ENCODE measurements at regions not wholly inside any gene's neighbourhood (a gene's known extent, or its start where the extent isn't known, plus 50 kb on each side); places are given as distances from the start of the nearest gene placed in this dataset.
A peak's percentile ranks its signal among the peaks of the same experiment; 100 is the strongest.

- Histone ChIP-seq H3K4me1 (peaks cover 33% of the 10 kb centered on the region), H3K36me3 (no peaks in the 10 kb centered on the region), H3K27me3 (no peaks in the 10 kb centered on the region), H3K4me3 (no peak overlapping the region), H3K9me3 (no peaks in the 10 kb centered on the region), H3K27ac (peak overlapping the region; percentile 52)
- no peak for DNase-seq (ENCODE audit: extremely low spot score in 2 of 2)
- intact Hi-C loops (cut with DNase I): no loop called here
- no peak for TF ChIP-seq POLR2AphosphoS5 (IDR thresholded peaks at IDR 0.05; ENCODE audit: insufficient read depth in 1 of 2, low read depth in 1 of 2)
- TF ChIP-seq CTCF (IDR thresholded peaks at IDR 0.05): no peak
- no peak for TF ChIP-seq POLR2A (IDR thresholded peaks at IDR 0.05)
Measured at GRCh38 chr16:85541619-85541979, 71.5 kb upstream of the GSE1 start.

GRCh38 chr16:85541980-85542900 lies 70.9 kb upstream of the GSE1 start:
- no peaks in the 10 kb centered on the region for H3K9me3 ChIP-seq
- TF ChIP-seq CTCF (IDR thresholded peaks at IDR 0.05): no peak
- TF ChIP-seq POLR2AphosphoS5 (IDR thresholded peaks at IDR 0.05; ENCODE audit: insufficient read depth in 1 of 2, low read depth in 1 of 2): peak in 1 of 2 donors; percentile 36
- no peak overlapping the region for H3K4me3 ChIP-seq
- no peaks in the 10 kb centered on the region for H3K36me3 ChIP-seq
- H3K4me1 ChIP-seq: peaks cover 28% of the 10 kb centered on the region
- H3K27ac ChIP-seq: peak overlapping the region; percentile 52
- intact Hi-C loops (cut with DNase I): no loop called here
- no peak for DNase-seq (ENCODE audit: extremely low spot score in 2 of 2)
- H3K27me3 ChIP-seq: no peaks in the 10 kb centered on the region

- intact Hi-C loops (cut with DNase I): no loop called here
- Histone ChIP-seq H3K36me3 (no peaks in the 10 kb centered on the region), H3K4me3 (no peak overlapping the region)
Measured at GRCh38 chr16:85543536-85543935, 69.6 kb upstream of the GSE1 start.

GRCh38 chr16:85544016-85544415 lies 69.1 kb upstream of the GSE1 start:
- no peaks in the 10 kb centered on the region for H3K36me3 ChIP-seq
- H3K4me1 ChIP-seq: peaks cover 28% of the 10 kb centered on the region
- no peak overlapping the region for H3K27ac ChIP-seq
- no peak for TF ChIP-seq POLR2A (IDR thresholded peaks at IDR 0.05)
- no peak for TF ChIP-seq POLR2AphosphoS5 (IDR thresholded peaks at IDR 0.05; ENCODE audit: insufficient read depth in 1 of 2, low read depth in 1 of 2)
- no peak for TF ChIP-seq CTCF (IDR thresholded peaks at IDR 0.05)
- no peak overlapping the region for H3K4me3 ChIP-seq
- intact Hi-C loops (cut with DNase I): no loop called here
- no peak for DNase-seq (ENCODE audit: extremely low spot score in 2 of 2)
- no peaks in the 10 kb centered on the region for H3K9me3 ChIP-seq
- no peaks in the 10 kb centered on the region for H3K27me3 ChIP-seq

More at GRCh38 chr16:85543536-85543935, 69.6 kb upstream of the GSE1 start:
- no peak for DNase-seq (ENCODE audit: extremely low spot score in 2 of 2)
- no peak for TF ChIP-seq CTCF (IDR thresholded peaks at IDR 0.05)
- no peak for TF ChIP-seq POLR2A (IDR thresholded peaks at IDR 0.05)
- no peak for TF ChIP-seq POLR2AphosphoS5 (IDR thresholded peaks at IDR 0.05; ENCODE audit: insufficient read depth in 1 of 2, low read depth in 1 of 2)
- Histone ChIP-seq H3K4me1 (peaks cover 28% of the 10 kb centered on the region), H3K9me3 (no peaks in the 10 kb centered on the region), H3K27ac (no peak overlapping the region), H3K27me3 (no peaks in the 10 kb centered on the region)

- H3K4me3 ChIP-seq: no peak overlapping the region
- intact Hi-C loops (cut with DNase I): no loop called here
- TF ChIP-seq POLR2A (IDR thresholded peaks at IDR 0.05) (no peak), CTCF (IDR thresholded peaks at IDR 0.05) (no peak), POLR2AphosphoS5 (IDR thresholded peaks at IDR 0.05; ENCODE audit: insufficient read depth in 1 of 2, low read depth in 1 of 2) (no peak)
- H3K9me3 ChIP-seq: no peaks in the 10 kb centered on the region
- no peaks in the 10 kb centered on the region for H3K36me3 ChIP-seq
- no peaks in the 10 kb centered on the region for H3K27me3 ChIP-seq
- H3K27ac ChIP-seq: no peak overlapping the region
- no peak for DNase-seq (ENCODE audit: extremely low spot score in 2 of 2)
- H3K4me1 ChIP-seq: peaks cover 28% of the 10 kb centered on the region
Measured at GRCh38 chr16:85544668-85545067, 68.5 kb upstream of the GSE1 start.

All from vagina (tissue), 2 donors.